ENCODE measurements at regions not wholly inside any gene's neighbourhood (a gene's known extent, or its start where the extent isn't known, plus 50 kb on each side); places are given as distances from the start of the nearest gene placed in this dataset.
"Not testable (repeated sequence)": the region's sequence is repeated elsewhere in the genome, so short reads cannot be mapped to it uniquely, and the experiment has no call there.

DNA sequence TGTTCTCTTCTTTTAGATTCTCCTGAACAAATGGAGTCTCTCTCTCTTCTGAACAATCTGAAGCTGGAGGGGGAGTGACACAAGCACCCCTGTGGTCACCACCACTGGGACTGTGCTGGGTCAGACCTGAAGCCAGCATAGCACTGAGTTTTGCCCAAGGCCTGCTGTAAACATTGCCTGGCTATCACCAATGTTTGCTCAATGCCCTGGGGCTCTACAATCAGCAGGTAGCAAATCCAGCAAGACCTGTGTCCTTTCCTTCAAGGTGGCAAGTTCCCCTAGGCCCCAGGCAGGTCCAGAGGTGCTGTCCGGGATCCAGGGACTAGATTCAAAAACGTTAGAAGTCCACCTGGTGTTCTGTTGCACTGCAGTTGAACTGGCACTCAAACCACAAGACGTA is 282.8 kb upstream of the PROX1 start:
- H3K4me2 ChIP-seq (ENCODE audit: low read length) = no peak overlapping the region
- no peaks in the 10 kb centered on the region for H3K9me3 ChIP-seq (ENCODE audit: low read length)
- no peak for TF ChIP-seq EZH2 (IDR thresholded peaks at IDR 0.05; ENCODE audit: borderline replicate concordance, low read length)
- TF ChIP-seq, protein P1, sequence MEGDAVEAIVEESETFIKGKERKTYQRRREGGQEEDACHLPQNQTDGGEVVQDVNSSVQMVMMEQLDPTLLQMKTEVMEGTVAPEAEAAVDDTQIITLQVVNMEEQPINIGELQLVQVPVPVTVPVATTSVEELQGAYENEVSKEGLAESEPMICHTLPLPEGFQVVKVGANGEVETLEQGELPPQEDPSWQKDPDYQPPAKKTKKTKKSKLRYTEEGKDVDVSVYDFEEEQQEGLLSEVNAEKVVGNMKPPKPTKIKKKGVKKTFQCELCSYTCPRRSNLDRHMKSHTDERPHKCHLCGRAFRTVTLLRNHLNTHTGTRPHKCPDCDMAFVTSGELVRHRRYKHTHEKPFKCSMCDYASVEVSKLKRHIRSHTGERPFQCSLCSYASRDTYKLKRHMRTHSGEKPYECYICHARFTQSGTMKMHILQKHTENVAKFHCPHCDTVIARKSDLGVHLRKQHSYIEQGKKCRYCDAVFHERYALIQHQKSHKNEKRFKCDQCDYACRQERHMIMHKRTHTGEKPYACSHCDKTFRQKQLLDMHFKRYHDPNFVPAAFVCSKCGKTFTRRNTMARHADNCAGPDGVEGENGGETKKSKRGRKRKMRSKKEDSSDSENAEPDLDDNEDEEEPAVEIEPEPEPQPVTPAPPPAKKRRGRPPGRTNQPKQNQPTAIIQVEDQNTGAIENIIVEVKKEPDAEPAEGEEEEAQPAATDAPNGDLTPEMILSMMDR (IDR thresholded peaks at IDR 0.05; ENCODE audit: low read length) = no peak
- H3K9ac ChIP-seq (ENCODE audit: low read length) = no peak overlapping the region
- no peaks in the 10 kb centered on the region for H3K79me2 ChIP-seq (ENCODE audit: insufficient read depth, low read length)
- no peak overlapping the region for H3K27ac ChIP-seq (ENCODE audit: low read depth, low read length, poor library complexity, severe bottlenecking)
- no peaks in the 10 kb centered on the region for H3K4me1 ChIP-seq (ENCODE audit: insufficient read depth, low read length, severe bottlenecking)
- H3K27me3 ChIP-seq (ENCODE audit: insufficient read depth, low read length) = no peaks in the 10 kb centered on the region
- no peaks in the 10 kb centered on the region for H4K20me1 ChIP-seq (ENCODE audit: insufficient read depth, low read length)
- no peak overlapping the region for H2AFZ ChIP-seq (ENCODE audit: low read length)
- no peaks in the 10 kb centered on the region for H3F3A ChIP-seq (ENCODE audit: insufficient read depth, low read length)
- no peaks in the 10 kb centered on the region for H3K9me2 ChIP-seq (ENCODE audit: low read depth, low read length)
- H3K4me3 ChIP-seq (ENCODE audit: low read depth, low read length, poor library complexity, severe bottlenecking) = no peak overlapping the region
- H3K36me3 ChIP-seq (ENCODE audit: insufficient read depth, low read length) = no peaks in the 10 kb centered on the region

DNA sequence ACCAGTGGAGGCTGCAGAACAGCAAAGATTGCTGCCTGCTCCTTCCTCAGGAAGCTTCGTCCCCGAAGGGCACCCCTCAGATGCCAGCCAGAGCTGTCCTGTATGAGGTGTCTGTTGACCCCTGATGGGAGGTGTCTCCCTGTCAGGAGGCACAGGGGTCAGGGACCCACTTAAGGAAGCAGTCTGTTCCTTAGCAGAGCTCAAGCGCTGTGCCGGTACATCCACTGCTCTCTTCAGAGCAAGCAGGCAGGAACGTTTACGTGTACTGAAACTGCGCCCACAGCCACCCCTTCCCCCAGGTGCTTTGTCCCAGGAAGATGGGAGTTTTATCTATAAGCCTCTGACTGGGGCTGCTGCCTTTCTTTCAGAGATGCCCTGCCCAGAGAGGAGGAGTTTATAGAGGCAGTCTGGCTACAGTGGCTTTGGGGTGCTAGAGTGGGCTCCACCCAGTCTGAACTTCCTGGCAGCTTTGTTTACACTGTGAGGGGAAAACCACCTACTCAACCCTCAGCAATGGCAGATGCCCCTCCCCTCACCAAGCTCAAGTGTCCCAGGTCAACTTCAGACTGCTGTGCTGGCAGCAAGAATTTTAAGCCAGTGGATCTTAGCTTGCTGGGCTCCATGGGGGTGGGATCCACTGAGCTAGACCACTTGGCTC is 275.8 kb upstream of the PROX1 start:
- H3F3A ChIP-seq (ENCODE audit: insufficient read depth, low read length); H3K4me1 ChIP-seq (ENCODE audit: insufficient read depth, low read length, severe bottlenecking); H3K9me3 ChIP-seq (ENCODE audit: low read length); H3K9me2 ChIP-seq (ENCODE audit: low read depth, low read length); H3K36me3 ChIP-seq (ENCODE audit: insufficient read depth, low read length); H3K27ac ChIP-seq (ENCODE audit: low read depth, low read length, poor library complexity, severe bottlenecking); H3K79me2 ChIP-seq (ENCODE audit: insufficient read depth, low read length); H2AFZ ChIP-seq (ENCODE audit: low read length); H3K4me3 ChIP-seq (ENCODE audit: low read depth, low read length, poor library complexity, severe bottlenecking); H3K4me2 ChIP-seq (ENCODE audit: low read length); H3K9ac ChIP-seq (ENCODE audit: low read length); H3K27me3 ChIP-seq (ENCODE audit: insufficient read depth, low read length); H4K20me1 ChIP-seq (ENCODE audit: insufficient read depth, low read length): not testable (repeated sequence)

DNA sequence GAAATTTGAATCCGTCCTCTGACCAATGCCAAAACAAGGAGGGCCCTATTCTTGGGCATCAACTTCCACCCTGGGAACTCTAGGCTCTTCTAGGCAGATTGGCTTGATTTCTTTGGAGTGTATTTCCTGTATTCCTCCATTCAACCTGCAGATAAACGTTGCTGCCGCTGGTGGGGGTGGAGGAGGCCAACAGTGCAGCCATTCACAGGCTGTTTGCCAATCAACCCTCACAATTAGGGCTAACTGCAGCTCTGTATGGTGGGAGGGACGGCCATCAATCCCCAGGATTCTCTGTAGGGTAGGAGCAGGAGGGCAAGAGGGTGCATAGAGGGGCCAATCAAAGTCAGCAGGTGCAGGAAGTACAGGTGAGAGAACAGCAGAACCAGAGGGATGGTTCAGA is 273.1 kb upstream of the PROX1 start:
- Histone ChIP-seq H3K4me3 (ENCODE audit: low read depth, low read length, poor library complexity, severe bottlenecking) (no peak overlapping the region), H3K27me3 (ENCODE audit: insufficient read depth, low read length) (no peaks in the 10 kb centered on the region), H3K79me2 (ENCODE audit: insufficient read depth, low read length) (no peaks in the 10 kb centered on the region), H3K4me2 (ENCODE audit: low read length) (no peak overlapping the region), H3K27ac (ENCODE audit: low read depth, low read length, poor library complexity, severe bottlenecking) (no peak overlapping the region), H3K9me3 (ENCODE audit: low read length) (no peaks in the 10 kb centered on the region), H3K9ac (ENCODE audit: low read length) (no peak overlapping the region), H3K4me1 (ENCODE audit: insufficient read depth, low read length, severe bottlenecking) (no peaks in the 10 kb centered on the region), H2AFZ (ENCODE audit: low read length) (no peak overlapping the region), H3F3A (ENCODE audit: insufficient read depth, low read length) (no peaks in the 10 kb centered on the region), H3K9me2 (ENCODE audit: low read depth, low read length) (no peaks in the 10 kb centered on the region), H3K36me3 (ENCODE audit: insufficient read depth, low read length) (no peaks in the 10 kb centered on the region), H4K20me1 (ENCODE audit: insufficient read depth, low read length) (no peaks in the 10 kb centered on the region)
- no peak for TF ChIP-seq EZH2 (IDR thresholded peaks at IDR 0.05; ENCODE audit: borderline replicate concordance, low read length)
- TF ChIP-seq, protein P1 (IDR thresholded peaks at IDR 0.05; ENCODE audit: low read length) = no peak

DNA sequence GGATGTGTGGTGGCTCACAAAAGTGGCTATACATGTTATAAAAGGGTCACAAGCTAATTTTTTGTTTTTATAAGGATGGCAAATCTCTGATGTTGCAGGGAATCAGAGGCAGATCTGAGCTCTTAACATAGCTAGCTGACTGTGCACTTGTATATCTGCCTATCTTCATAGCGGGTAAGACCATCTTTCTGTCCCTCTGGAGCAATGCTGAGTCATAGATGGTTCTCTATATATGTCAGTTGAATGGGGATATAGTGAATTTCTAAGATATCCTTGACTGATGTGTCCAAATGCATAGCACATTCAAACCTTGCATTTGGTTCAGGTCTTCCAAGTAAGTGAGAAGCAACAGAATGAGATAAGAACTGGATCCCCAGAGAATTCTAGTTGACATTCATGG is 272.6 kb upstream of the PROX1 start:
- Histone ChIP-seq H3K9me3 (ENCODE audit: low read length) (no peaks in the 10 kb centered on the region), H4K20me1 (ENCODE audit: insufficient read depth, low read length) (no peaks in the 10 kb centered on the region), H3K9me2 (ENCODE audit: low read depth, low read length) (no peaks in the 10 kb centered on the region), H3K4me1 (ENCODE audit: insufficient read depth, low read length, severe bottlenecking) (no peaks in the 10 kb centered on the region), H3F3A (ENCODE audit: insufficient read depth, low read length) (no peaks in the 10 kb centered on the region), H3K4me3 (ENCODE audit: low read depth, low read length, poor library complexity, severe bottlenecking) (no peak overlapping the region), H3K27me3 (ENCODE audit: insufficient read depth, low read length) (no peaks in the 10 kb centered on the region), H3K4me2 (ENCODE audit: low read length) (no peak overlapping the region), H3K27ac (ENCODE audit: low read depth, low read length, poor library complexity, severe bottlenecking) (no peak overlapping the region), H3K36me3 (ENCODE audit: insufficient read depth, low read length) (no peaks in the 10 kb centered on the region), H3K79me2 (ENCODE audit: insufficient read depth, low read length) (no peaks in the 10 kb centered on the region), H3K9ac (ENCODE audit: low read length) (no peak overlapping the region), H2AFZ (ENCODE audit: low read length) (no peak overlapping the region)
- no peak for TF ChIP-seq EZH2 (IDR thresholded peaks at IDR 0.05; ENCODE audit: borderline replicate concordance, low read length)
- TF ChIP-seq, protein P1 (IDR thresholded peaks at IDR 0.05; ENCODE audit: low read length) = no peak

Measured in OCI-LY1 (cell line).